Stomach (tissue), 8 donors: ENCODE measurements at regions not wholly inside any gene's neighbourhood (a gene's known extent, or its start where the extent isn't known, plus 50 kb on each side); places are given as distances from the start of the nearest gene placed in this dataset.

Experiments used
- DNase-seq, 2 donors: peaks; one replicate each; pipeline versions ENCODE4 v3.0.0 to v3.0.0-alpha.2; 2013 to 2019
- H3K27ac ChIP-seq, 5 donors: fragments of 200-600 bp in 4 of 5; sonication (generic) in 4 of 5; one replicate each; pipeline ENCODE4 v1.5.1; 2013 to 2019; ENCODE audit warnings: mild to moderate bottlenecking in 1 of 5, moderate library complexity in 1 of 5
- H3K27me3 ChIP-seq, 3 donors: fragments of 200-600 bp; sonication (generic); one replicate each; pipeline ENCODE4 v1.5.1; 2017 to 2019; ENCODE audit warnings: mixed run types in 1 of 3
- H3K36me3 ChIP-seq, 4 donors: fragments of 200-600 bp; sonication (generic); 1 replicate in 3 of 4; 2 replicates in 1 of 4; pipeline ENCODE4 v1.5.1; 2016 to 2019
- H3K4me1 ChIP-seq, 4 donors: fragments of 200-600 bp; sonication (generic); one replicate each; pipeline ENCODE4 v1.5.1; 2016 to 2019
- H3K4me3 ChIP-seq, 4 donors: fragments of 200-600 bp; sonication (generic) in 3 of 4; one replicate each; pipeline ENCODE4 v1.5.1; 2016 to 2019; ENCODE audit warnings: mild to moderate bottlenecking in 1 of 4
- H3K9me3 ChIP-seq, 4 donors: fragments of 200-600 bp; sonication (generic); one replicate each; pipeline ENCODE4 v1.5.1; 2016 to 2019
- EP300 ChIP-seq: sonication (generic); formaldehyde crosslinking; IDR thresholded peaks from one replicate; pipeline ENCODE4 v1.6.1; 2017; ENCODE audit warnings: antibody characterized with exemption
- POLR2A ChIP-seq, 4 donors: fragments of 450-650 bp; IDR thresholded peaks; one replicate each; pipeline ENCODE4 v1.6.1; 2016; ENCODE audit warnings: antibody characterized with exemption in 4 of 4, control low read depth in 2 of 4, mild to moderate bottlenecking in 1 of 4, moderate library complexity in 1 of 4
- POLR2AphosphoS5 ChIP-seq, 3 donors: sonication (generic); formaldehyde crosslinking; IDR thresholded peaks; one replicate each; pipeline ENCODE4 v1.6.1; 2016; ENCODE audit warnings: antibody characterized with exemption in 3 of 3
- WGBS, 5 donors: extraction: QIAGEN DNeasy Blood & Tissue Kit in 3 of 5; methylation state at CpG; one replicate each; pipeline versions ENCODE4 v1.1.5 to v1.1.7; 2013 to 2018; 5-methylcytosine and 5-hydroxymethylcytosine counted together
- intact Hi-C: fragments of 100-400 bp; cut with DNase I; formaldehyde crosslinking; loops from one replicate; pipeline ENCODE4 v1.15.1; 2023; ENCODE audit warnings: low total_unique reads
- TF ChIP-seq, protein P1 (sequence below), 7 experiments: fragments of 450-650 bp in 4 of 7; fragments of 200-600 bp in 3 of 7; sonication (generic) in 3 of 7; IDR thresholded peaks; one replicate each; pipeline ENCODE4 v1.5.1; 2016 to 2019; ENCODE audit warnings: antibody characterized with exemption in 7 of 7, control low read depth in 2 of 7, mild to moderate bottlenecking in 1 of 7
- donor health status: healthy with polysubstance abuse.
- donor health status: Bipolar disorder and iron deficiency.
- donor health status: healthy.

DNA sequence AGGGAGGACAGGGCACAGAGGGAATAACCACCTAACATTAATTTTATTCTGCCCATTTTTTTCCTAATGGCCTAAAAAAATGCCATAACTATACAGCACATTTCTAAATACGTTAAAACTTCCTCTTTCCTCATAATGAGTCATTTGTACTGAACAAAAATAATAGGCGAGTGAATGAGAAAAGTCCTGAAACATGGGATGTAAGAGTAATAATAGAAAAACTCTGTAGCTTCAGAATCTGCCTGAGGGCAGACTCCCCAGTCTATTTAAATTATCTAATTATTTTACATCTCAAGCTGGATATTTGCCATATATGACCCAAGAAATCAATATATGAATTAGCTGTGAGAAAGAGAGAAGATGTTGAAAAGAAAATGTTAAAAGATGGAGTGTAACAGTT, 285.1 kb downstream of the TMX3 start:
- Histone ChIP-seq H3K27ac (no peak overlapping the region), H3K27me3 (no peaks in the 10 kb centered on the region), H3K4me1 (no peaks in the 10 kb centered on the region), H3K9me3 (no peaks in the 10 kb centered on the region), H3K4me3 (no peak overlapping the region), H3K36me3 (no peaks in the 10 kb centered on the region)
- no peak for DNase-seq
- WGBS, 5 donors: 53 to 64% (median 62%) methylated on average over 2 of the region's 2 CpGs
- no peak for TF ChIP-seq EP300
- no peak for TF ChIP-seq POLR2AphosphoS5 (IDR thresholded peaks at IDR 0.05)
- no peak for TF ChIP-seq POLR2A (IDR thresholded peaks at IDR 0.05)
- TF ChIP-seq, protein P1, sequence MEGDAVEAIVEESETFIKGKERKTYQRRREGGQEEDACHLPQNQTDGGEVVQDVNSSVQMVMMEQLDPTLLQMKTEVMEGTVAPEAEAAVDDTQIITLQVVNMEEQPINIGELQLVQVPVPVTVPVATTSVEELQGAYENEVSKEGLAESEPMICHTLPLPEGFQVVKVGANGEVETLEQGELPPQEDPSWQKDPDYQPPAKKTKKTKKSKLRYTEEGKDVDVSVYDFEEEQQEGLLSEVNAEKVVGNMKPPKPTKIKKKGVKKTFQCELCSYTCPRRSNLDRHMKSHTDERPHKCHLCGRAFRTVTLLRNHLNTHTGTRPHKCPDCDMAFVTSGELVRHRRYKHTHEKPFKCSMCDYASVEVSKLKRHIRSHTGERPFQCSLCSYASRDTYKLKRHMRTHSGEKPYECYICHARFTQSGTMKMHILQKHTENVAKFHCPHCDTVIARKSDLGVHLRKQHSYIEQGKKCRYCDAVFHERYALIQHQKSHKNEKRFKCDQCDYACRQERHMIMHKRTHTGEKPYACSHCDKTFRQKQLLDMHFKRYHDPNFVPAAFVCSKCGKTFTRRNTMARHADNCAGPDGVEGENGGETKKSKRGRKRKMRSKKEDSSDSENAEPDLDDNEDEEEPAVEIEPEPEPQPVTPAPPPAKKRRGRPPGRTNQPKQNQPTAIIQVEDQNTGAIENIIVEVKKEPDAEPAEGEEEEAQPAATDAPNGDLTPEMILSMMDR (IDR thresholded peaks at IDR 0.05): no peak
- intact Hi-C loops: no loop called here

- TF ChIP-seq POLR2A (IDR thresholded peaks at IDR 0.05) (no peak), EP300 (no peak), POLR2AphosphoS5 (IDR thresholded peaks at IDR 0.05) (no peak)
- TF ChIP-seq, protein P1 (IDR thresholded peaks at IDR 0.05): no peak
- 79 to 88% (median 85%) methylated on average over 6 of the region's 6 CpGs for WGBS, 5 donors
- intact Hi-C loops: no loop called here
- H3K27ac ChIP-seq: no peak overlapping the region
- no peaks in the 10 kb centered on the region for H3K36me3 ChIP-seq
- no peaks in the 10 kb centered on the region for H3K4me1 ChIP-seq
- H3K27me3 ChIP-seq: no peaks in the 10 kb centered on the region
- no peaks in the 10 kb centered on the region for H3K9me3 ChIP-seq
- no peak for DNase-seq
- H3K4me3 ChIP-seq: no peak overlapping the region
Observed at GRCh38 chr18:68429111-68429510, 285.8 kb downstream of the TMX3 start.

- WGBS, 5 donors: 68 to 76% (median 74%) methylated on average over 2 of the region's 2 CpGs
- Histone ChIP-seq H3K36me3 (no peaks in the 10 kb centered on the region), H3K9me3 (no peaks in the 10 kb centered on the region), H3K4me1 (no peaks in the 10 kb centered on the region), H3K27me3 (no peaks in the 10 kb centered on the region), H3K4me3 (no peak overlapping the region), H3K27ac (no peak overlapping the region)
- no peak for DNase-seq
- TF ChIP-seq EP300 (no peak), POLR2AphosphoS5 (IDR thresholded peaks at IDR 0.05) (no peak), POLR2A (IDR thresholded peaks at IDR 0.05) (no peak)
- TF ChIP-seq, protein P1 (IDR thresholded peaks at IDR 0.05): no peak
- intact Hi-C loops: no loop called here
Observed at GRCh38 chr18:68428661-68429060, 286.2 kb downstream of the TMX3 start.

- 36 to 52% (median 40%) methylated on average over 2 of the region's 2 CpGs for WGBS, 5 donors
- Histone ChIP-seq H3K9me3 (no peaks in the 10 kb centered on the region), H3K4me1 (no peaks in the 10 kb centered on the region), H3K27me3 (no peaks in the 10 kb centered on the region), H3K4me3 (no peak overlapping the region), H3K27ac (no peak overlapping the region), H3K36me3 (no peaks in the 10 kb centered on the region)
- TF ChIP-seq, protein P1 (IDR thresholded peaks at IDR 0.05): no peak
- TF ChIP-seq POLR2AphosphoS5 (IDR thresholded peaks at IDR 0.05): no peak
- TF ChIP-seq EP300: no peak
- no peak for TF ChIP-seq POLR2A (IDR thresholded peaks at IDR 0.05)
- intact Hi-C loops: no loop called here
- peak in 1 of 2 donors; percentile 14 for DNase-seq
Observed at GRCh38 chr18:68427951-68428401, 286.9 kb downstream of the TMX3 start.
